Stimulated activated CD4-positive, alpha-beta T cell treated with anti-CD3 and anti-CD28 coated beads, Interleukin-4, amount 100 ng/mL, for 24 hours (primary cell): ENCODE measurements at regions not wholly inside any gene's neighbourhood (a gene's known extent, or its start where the extent isn't known, plus 50 kb on each side); places are given as distances from the start of the nearest gene placed in this dataset.

Experiments used
- DNase-seq: peaks from one replicate; pipeline ENCODE4 v3.0.0-alpha.2; 2020

- no peak for DNase-seq
These were observed 375.9 kb downstream of the MCTP2 start for GRCh38 chr15:94607176-94607654.

GRCh38 chr15:94610069-94610468 is 378.7 kb downstream of the MCTP2 start:
- no peak for DNase-seq

GRCh38 chr15:94610485-94610884 is 379.1 kb downstream of the MCTP2 start:
- DNase-seq, result no peak

GRCh38 chr15:94611656-94612055 is 380.3 kb downstream of the MCTP2 start:
- no peak for DNase-seq

- DNase-seq, result no peak
These were observed 384.3 kb downstream of the MCTP2 start for GRCh38 chr15:94615688-94616087.

- no peak for DNase-seq
These were observed 389.3 kb downstream of the MCTP2 start for GRCh38 chr15:94620632-94621031.

- no peak for DNase-seq
These were observed 390.4 kb downstream of the MCTP2 start for GRCh38 chr15:94621736-94622135.

GRCh38 chr15:94626949-94627348 is 395.6 kb downstream of the MCTP2 start:
- no peak for DNase-seq

GRCh38 chr15:94631608-94632007 is 400.2 kb downstream of the MCTP2 start:
- no peak for DNase-seq

- no peak for DNase-seq
These were observed 406.8 kb downstream of the MCTP2 start for GRCh38 chr15:94638183-94638582.

GRCh38 chr15:94639701-94640100 is 408.3 kb downstream of the MCTP2 start:
- DNase-seq, result no peak

- no peak for DNase-seq
These were observed 413.1 kb downstream of the MCTP2 start for GRCh38 chr15:94644433-94644832.

- DNase-seq, result no peak
These were observed 421.7 kb downstream of the MCTP2 start for GRCh38 chr15:94653071-94653470.

- no peak for DNase-seq
These were observed 424.0 kb downstream of the MCTP2 start for GRCh38 chr15:94655249-94655880.

- no peak for DNase-seq
These were observed 434.5 kb downstream of the MCTP2 start for GRCh38 chr15:94665676-94666441.

- no peak for DNase-seq
These were observed 435.2 kb downstream of the MCTP2 start for GRCh38 chr15:94666553-94666952.

- no peak for DNase-seq
These were observed 435.7 kb downstream of the MCTP2 start for GRCh38 chr15:94667109-94667508.

GRCh38 chr15:94670438-94671034 is 439.2 kb downstream of the MCTP2 start:
- DNase-seq, result no peak

GRCh38 chr15:94671858-94672532 is 440.6 kb downstream of the MCTP2 start:
- no peak for DNase-seq

GRCh38 chr15:94673801-94674200 is 442.4 kb downstream of the MCTP2 start:
- DNase-seq, result no peak

GRCh38 chr15:94674296-94674695 is 442.9 kb downstream of the MCTP2 start:
- no peak for DNase-seq

- DNase-seq, result no peak
These were observed 445.9 kb downstream of the MCTP2 start for GRCh38 chr15:94677202-94677790.

GRCh38 chr15:94682171-94682570 is 450.8 kb downstream of the MCTP2 start:
- no peak for DNase-seq
